Stomach (tissue), 4 donors: ENCODE measurements at regions not wholly inside any gene's neighbourhood (a gene's known extent, or its start where the extent isn't known, plus 50 kb on each side); places are given as distances from the start of the nearest gene placed in this dataset.

Experiments
- EP300 ChIP-seq: sonication (generic); formaldehyde crosslinking; IDR thresholded peaks from one replicate; pipeline ENCODE4 v1.6.1; 2017; ENCODE audit warnings: antibody characterized with exemption
- POLR2A ChIP-seq, 4 donors: fragments of 450-650 bp; IDR thresholded peaks; one replicate each; pipeline ENCODE4 v1.6.1; 2016; ENCODE audit warnings: antibody characterized with exemption in 4 of 4, control low read depth in 2 of 4, mild to moderate bottlenecking in 1 of 4, moderate library complexity in 1 of 4
- POLR2AphosphoS5 ChIP-seq, 3 donors: sonication (generic); formaldehyde crosslinking; IDR thresholded peaks; one replicate each; pipeline ENCODE4 v1.6.1; 2016; ENCODE audit warnings: antibody characterized with exemption in 3 of 3
- TF ChIP-seq, protein P1 (sequence below), 7 experiments: fragments of 450-650 bp in 4 of 7; fragments of 200-600 bp in 3 of 7; sonication (generic) in 3 of 7; IDR thresholded peaks; one replicate each; pipeline ENCODE4 v1.5.1; 2016 to 2019; ENCODE audit warnings: antibody characterized with exemption in 7 of 7, control low read depth in 2 of 7, mild to moderate bottlenecking in 1 of 7

GRCh38 chr14:29419736-29420135 lies 507.9 kb downstream of the PRKD1 start:
- TF ChIP-seq POLR2A (IDR thresholded peaks at IDR 0.05) (no peak), POLR2AphosphoS5 (IDR thresholded peaks at IDR 0.05) (no peak), EP300 (no peak)
- TF ChIP-seq, protein P1, sequence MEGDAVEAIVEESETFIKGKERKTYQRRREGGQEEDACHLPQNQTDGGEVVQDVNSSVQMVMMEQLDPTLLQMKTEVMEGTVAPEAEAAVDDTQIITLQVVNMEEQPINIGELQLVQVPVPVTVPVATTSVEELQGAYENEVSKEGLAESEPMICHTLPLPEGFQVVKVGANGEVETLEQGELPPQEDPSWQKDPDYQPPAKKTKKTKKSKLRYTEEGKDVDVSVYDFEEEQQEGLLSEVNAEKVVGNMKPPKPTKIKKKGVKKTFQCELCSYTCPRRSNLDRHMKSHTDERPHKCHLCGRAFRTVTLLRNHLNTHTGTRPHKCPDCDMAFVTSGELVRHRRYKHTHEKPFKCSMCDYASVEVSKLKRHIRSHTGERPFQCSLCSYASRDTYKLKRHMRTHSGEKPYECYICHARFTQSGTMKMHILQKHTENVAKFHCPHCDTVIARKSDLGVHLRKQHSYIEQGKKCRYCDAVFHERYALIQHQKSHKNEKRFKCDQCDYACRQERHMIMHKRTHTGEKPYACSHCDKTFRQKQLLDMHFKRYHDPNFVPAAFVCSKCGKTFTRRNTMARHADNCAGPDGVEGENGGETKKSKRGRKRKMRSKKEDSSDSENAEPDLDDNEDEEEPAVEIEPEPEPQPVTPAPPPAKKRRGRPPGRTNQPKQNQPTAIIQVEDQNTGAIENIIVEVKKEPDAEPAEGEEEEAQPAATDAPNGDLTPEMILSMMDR (IDR thresholded peaks at IDR 0.05), result no peak
